AG09309 (cell line): ENCODE measurements at regions not wholly inside any gene's neighbourhood (a gene's known extent, or its start where the extent isn't known, plus 50 kb on each side); places are given as distances from the start of the nearest gene placed in this dataset.
A peak's percentile ranks its signal among the peaks of the same experiment; 100 is the strongest.

Experiments used
- DNase-seq: peaks from one replicate; pipeline ENCODE4 v3.0.0-alpha.2; 2010; ENCODE audit warnings: low read depth
- H3K4me3 ChIP-seq: 2 replicates; pipeline ENCODE4 v1.5.1; 2011; ENCODE audit warnings: mild to moderate bottlenecking, low read depth, low read length, moderate library complexity; ENCODE audit not compliant: control insufficient read depth
- CTCF ChIP-seq: IDR thresholded peaks from 2 replicates; pipeline ENCODE4 v1.5.1; 2011; ENCODE audit warnings: mild to moderate bottlenecking, low read depth, low read length, inconsistent platforms; ENCODE audit not compliant: insufficient read depth, control insufficient read depth; ENCODE audit errors: missing control alignments

- TF ChIP-seq CTCF = no peak
- DNase-seq = no peak
- H3K4me3 ChIP-seq = no peak overlapping the region
These were observed 59.1 kb upstream of the BICD1 start for GRCh38 chr12:32047357-32048212.

DNA sequence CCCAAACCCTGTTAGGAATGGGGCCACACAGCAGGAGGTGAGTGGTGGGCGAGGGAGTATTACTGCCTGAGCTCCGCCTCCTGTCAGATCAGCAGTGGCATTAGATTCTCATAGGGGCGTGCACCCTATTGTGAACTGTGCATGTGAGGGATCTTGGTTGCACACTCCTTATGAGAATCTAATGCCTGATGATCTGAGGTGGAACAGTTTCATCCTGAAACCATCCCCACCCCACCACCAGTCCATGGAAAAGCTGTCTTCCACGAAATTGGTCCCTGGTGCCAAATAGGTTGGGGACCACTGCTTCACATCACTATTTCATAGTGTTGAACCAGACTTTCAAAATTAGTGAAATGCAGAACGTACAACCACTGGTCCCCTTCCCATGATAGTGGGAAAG lies 57.9 kb upstream of the BICD1 start:
- DNase-seq = no peak
- no peak overlapping the region for H3K4me3 ChIP-seq
- no peak for TF ChIP-seq CTCF

GRCh38 chr12:32049956-32050355 lies 56.7 kb upstream of the BICD1 start:
- H3K4me3 ChIP-seq = no peak overlapping the region
- DNase-seq = no peak
- no peak for TF ChIP-seq CTCF

GRCh38 chr12:32051511-32052211 lies 55.0 kb upstream of the BICD1 start:
- TF ChIP-seq CTCF = no peak
- no peak overlapping the region for H3K4me3 ChIP-seq
- peak; percentile 53 for DNase-seq

GRCh38 chr12:32052212-32052713 lies 54.4 kb upstream of the BICD1 start:
- H3K4me3 ChIP-seq = no peak overlapping the region
- TF ChIP-seq CTCF = no peak
- no peak for DNase-seq

- no peak overlapping the region for H3K4me3 ChIP-seq
- no peak for DNase-seq
- no peak for TF ChIP-seq CTCF
These were observed 52.6 kb upstream of the BICD1 start for GRCh38 chr12:32053881-32054624.
